Liver (tissue), 3 donors: ENCODE measurements at regions not wholly inside any gene's neighbourhood (a gene's known extent, or its start where the extent isn't known, plus 50 kb on each side); places are given as distances from the start of the nearest gene placed in this dataset.

Experiments used
- ATF3 ChIP-seq: IDR thresholded peaks from 2 replicates; pipeline ENCODE4 v1.6.1; 2016; ENCODE audit warnings: antibody characterized with exemption
- CTCF ChIP-seq: fragments of 150-350 bp; IDR thresholded peaks from 2 replicates; pipeline ENCODE4 v1.5.1; 2017; ENCODE audit warnings: improper control_type of control experiment, low read depth, low read length; ENCODE audit not compliant: missing input control
- EGR1 ChIP-seq, 2 donors: IDR thresholded peaks; 2 replicates each; pipeline ENCODE4 v1.6.1; 2016 to 2018; ENCODE audit warnings: antibody characterized with exemption in 2 of 2, low read depth in 2 of 2
- FOXA1 ChIP-seq: IDR thresholded peaks from 2 replicates; pipeline ENCODE4 v1.6.1; 2016; ENCODE audit warnings: antibody characterized with exemption
- GABPA ChIP-seq, 2 donors: IDR thresholded peaks in 1 of 2; conservative IDR thresholded peaks in 1 of 2; 2 replicates each; pipeline ENCODE4 v1.6.1; 2016; ENCODE audit warnings: antibody characterized with exemption in 2 of 2, mild to moderate bottlenecking in 1 of 2, moderate library complexity in 1 of 2
- HNF4A ChIP-seq, 2 donors: conservative IDR thresholded peaks; 2 replicates each; pipeline ENCODE4 v1.6.1; 2016; ENCODE audit warnings: antibody characterized with exemption in 2 of 2, mild to moderate bottlenecking in 2 of 2
- MAX ChIP-seq: IDR thresholded peaks from 2 replicates; pipeline ENCODE4 v1.6.1; 2016; ENCODE audit warnings: antibody characterized with exemption
- RAD21 ChIP-seq, 2 donors: IDR thresholded peaks; 2 replicates each; pipeline ENCODE4 v1.6.1; 2016; ENCODE audit warnings: antibody characterized with exemption in 2 of 2, mild to moderate bottlenecking in 2 of 2
- REST ChIP-seq: IDR thresholded peaks from 2 replicates; pipeline ENCODE4 v1.6.1; 2016; ENCODE audit warnings: antibody characterized with exemption, mild to moderate bottlenecking
- RXRA ChIP-seq, 2 donors: IDR thresholded peaks; 2 replicates each; pipeline ENCODE4 v1.6.1; 2017 to 2018; ENCODE audit warnings: antibody characterized with exemption in 2 of 2, mild to moderate bottlenecking in 1 of 2
- SP1 ChIP-seq: IDR thresholded peaks from 2 replicates; pipeline ENCODE4 v1.6.1; 2018; ENCODE audit warnings: antibody characterized with exemption, mild to moderate bottlenecking
- TAF1 ChIP-seq: conservative IDR thresholded peaks from 2 replicates; pipeline ENCODE4 v1.6.1; 2016; ENCODE audit warnings: antibody characterized with exemption, mild to moderate bottlenecking
- ZBTB33 ChIP-seq: IDR thresholded peaks from 2 replicates; pipeline ENCODE4 v1.6.1; 2016; ENCODE audit warnings: antibody characterized with exemption
- donor health status: healthy.
- donor health status: healthy.

GRCh38 chr3:17836919-17837318 lies 94.5 kb upstream of the TBC1D5 start:
- TF ChIP-seq FOXA1 (no peak), CTCF (no peak), HNF4A (conservative IDR thresholded peaks at IDR 0.05) (no peak), RXRA (IDR thresholded peaks at IDR 0.05) (no peak), ATF3 (no peak), EGR1 (IDR thresholded peaks at IDR 0.05; ENCODE audit: low read depth in 2 of 2) (no peak), TAF1 (no peak), MAX (no peak), REST (no peak), SP1 (no peak), RAD21 (IDR thresholded peaks at IDR 0.05) (no peak), ZBTB33 (no peak), GABPA (IDR thresholded peaks at IDR 0.05 in 1 of 2, conservative IDR thresholded peaks at IDR 0.05 in 1 of 2) (no peak)
